GM12878 (cell line): ENCODE measurements at regions not wholly inside any gene's neighbourhood (a gene's known extent, or its start where the extent isn't known, plus 50 kb on each side); places are given as distances from the start of the nearest gene placed in this dataset.

Source experiments
- ATAC-seq: fragments of 200-7000 bp; cut with Tn5 transposase; 3 replicates; pipeline ENCODE4 v1.9.1; 2020; ENCODE audit warnings: mild to moderate bottlenecking, moderate library complexity
- BruUV-seq: library from RNA; stranded (reverse); fragments of 400-500 nt; replicated peaks from 2 replicates; lab custom pipeline; 2021; lab: Mats Ljungman, UMichigan
- CTCF ChIA-PET: fragments of 300-600 bp; sonication (Branson Sonifier 250); formaldehyde crosslinking; extraction: SDS; loops from one replicate; lab custom pipeline; 2021; ENCODE audit warnings: inconsistent platforms; lab: Yijun Ruan, JAX
- POLR2A ChIA-PET: fragments of 350-600 bp; formaldehyde crosslinking; extraction: SDS; loops from one replicate; lab custom pipeline; 2021; ENCODE audit warnings: inconsistent platforms; lab: Charles Lee
- RAD21 ChIA-PET: fragments of 300-600 bp; sonication (Branson Sonifier 250); formaldehyde crosslinking; loops from one replicate; lab custom pipeline; 2023; ENCODE audit warnings: antibody characterized with exemption; ENCODE audit not compliant: unreplicated experiment; lab: Charles Lee
- SMC1A ChIA-PET: fragments of 300-600 bp; sonication (Branson Sonifier 250); formaldehyde crosslinking; loops from one replicate; lab custom pipeline; 2023; ENCODE audit not compliant: unreplicated experiment, uncharacterized antibody; lab: Charles Lee
- DNase-seq: peaks from one replicate; pipeline ENCODE4 v3.0.0-alpha.2; 2011; ENCODE audit warnings: low read depth, low spot score
- FAIRE-seq: peaks from 3 replicates; lab custom pipeline; 2011; peaks lifted over from hg19 to GRCh38; lab: Jason Lieb, UNC
- H2AFZ ChIP-seq: 2 replicates; pipeline ENCODE4 v1.6.0; 2011; ENCODE audit warnings: low read depth, low read length, control low read depth; ENCODE audit not compliant: control insufficient read depth
- H3K27ac ChIP-seq: 2 replicates; pipeline ENCODE4 v1.5.1; 2011; ENCODE audit warnings: control low read depth; ENCODE audit not compliant: control insufficient read depth, insufficient read depth
- H3K27me3 ChIP-seq, 2 experiments: replicated peaks in 1 of 2; 2 replicates each; pipeline versions ENCODE4 v1.6.0 to v1.6.1; 2011; ENCODE audit warnings: low read length in 1 of 2; ENCODE audit not compliant: control insufficient read depth in 2 of 2, insufficient read depth in 2 of 2
- H3K36me3 ChIP-seq, 2 experiments: 2 replicates each; pipeline ENCODE4 v1.5.1; 2011; ENCODE audit warnings: low read length in 1 of 2; ENCODE audit not compliant: control insufficient read depth in 2 of 2, insufficient read depth in 2 of 2
- H3K4me1 ChIP-seq: 2 replicates; pipeline ENCODE4 v1.6.1; 2011; ENCODE audit warnings: mild to moderate bottlenecking, low read length, moderate library complexity, mixed read lengths; ENCODE audit not compliant: control insufficient read depth, insufficient read depth
- H3K4me2 ChIP-seq: 2 replicates; pipeline ENCODE4 v1.6.0; 2011; ENCODE audit warnings: control low read depth; ENCODE audit not compliant: control insufficient read depth, insufficient read depth
- H3K4me3 ChIP-seq: fragments of 200-600 bp; sonication (generic); 2 replicates; pipeline ENCODE4 v1.5.1; 2016
- H3K79me2 ChIP-seq: 2 replicates; pipeline ENCODE4 v1.6.0; 2011; ENCODE audit warnings: low read length; ENCODE audit not compliant: control insufficient read depth, insufficient read depth
- H3K9ac ChIP-seq: 2 replicates; pipeline ENCODE4 v1.8.0; 2011; ENCODE audit warnings: low read length, control low read depth, mixed read lengths; ENCODE audit not compliant: control insufficient read depth, insufficient read depth
- H3K9me3 ChIP-seq: replicated peaks from 3 replicates; pipeline ENCODE4 v1.5.1; 2011; ENCODE audit warnings: mild to moderate bottlenecking, low read length; ENCODE audit not compliant: control insufficient read depth, insufficient read depth
- H4K20me1 ChIP-seq: 2 replicates; pipeline ENCODE4 v1.6.0; 2011; ENCODE audit not compliant: control insufficient read depth, insufficient read depth
- CEBPZ ChIP-seq: fragments of 150-350 bp; IDR thresholded peaks from 2 replicates; pipeline ENCODE4 v1.6.1; 2016; ENCODE audit warnings: low read depth, low read length
- E4F1 ChIP-seq: fragments of 450-650 bp; IDR thresholded peaks from 2 replicates; pipeline ENCODE4 v1.6.1; 2018; ENCODE audit warnings: borderline replicate concordance, mild to moderate bottlenecking; ENCODE audit not compliant: partially characterized antibody
- EED ChIP-seq: sonication (generic); IDR thresholded peaks from 2 replicates; pipeline ENCODE4 v1.6.1; 2016; ENCODE audit warnings: antibody characterized with exemption, low read depth
- FOS ChIP-seq: IDR thresholded peaks from 3 replicates; pipeline ENCODE4 v1.6.1; 2011; ENCODE audit warnings: borderline replicate concordance; ENCODE audit not compliant: insufficient read length; ENCODE audit errors: extremely low read depth
- MAX ChIP-seq: IDR thresholded peaks from 2 replicates; pipeline ENCODE4 v1.6.1; 2012; ENCODE audit warnings: low read depth, low read length, improper control_type of control experiment
- PAX5 ChIP-seq: IDR thresholded peaks from 2 replicates; pipeline ENCODE4 v1.6.1; 2011; ENCODE audit warnings: low read depth, low read length, borderline replicate concordance
- SKIL ChIP-seq: fragments of 450-650 bp; IDR thresholded peaks from 2 replicates; pipeline ENCODE4 v1.6.1; 2017; ENCODE audit warnings: mild to moderate bottlenecking, low read depth, inconsistent platforms; ENCODE audit not compliant: poor library complexity, severe bottlenecking
- SMAD1 ChIP-seq: fragments of 450-650 bp; IDR thresholded peaks from 2 replicates; pipeline ENCODE4 v1.6.1; 2018; ENCODE audit warnings: mild to moderate bottlenecking, low read depth; ENCODE audit not compliant: partially characterized antibody
- SREBF2 ChIP-seq: IDR thresholded peaks from 2 replicates; pipeline ENCODE4 v1.6.1; 2012; ENCODE audit warnings: mild to moderate bottlenecking, low read length
- STAT1 ChIP-seq: fragments of 450-650 bp; conservative IDR thresholded peaks from 2 replicates; pipeline ENCODE4 v1.6.1; 2014; ENCODE audit warnings: antibody characterized with exemption, mild to moderate bottlenecking
- SUPT20H ChIP-seq: IDR thresholded peaks from 2 replicates; pipeline ENCODE4 v1.6.1; 2011; ENCODE audit warnings: low read depth, mild to moderate bottlenecking, low read length, moderate library complexity, borderline replicate concordance; ENCODE audit not compliant: control insufficient read depth
- ZBTB33 ChIP-seq: fragments of 450-650 bp; IDR thresholded peaks from 2 replicates; pipeline ENCODE4 v1.6.1; 2017; ENCODE audit warnings: mild to moderate bottlenecking
- WGBS: methylation state at CpG from one replicate; pipeline ENCODE4 v1.1.6; 2016; ENCODE audit warnings: low lambda C conversion rate; ENCODE audit not compliant: insufficient replicate concordance, insufficient coverage; ENCODE audit errors: missing lambda C conversion rate; 5-methylcytosine and 5-hydroxymethylcytosine counted together
- in situ Hi-C: fragments of 300-500 bp; cut with MboI; formaldehyde crosslinking; loops from 9 replicates; pipeline ENCODE4 v1.14.3; 2018; ENCODE audit warnings: mixed read lengths
- intact Hi-C: fragments of 100-400 bp; cut with micrococcal nuclease; formaldehyde crosslinking; loops from one replicate; pipeline ENCODE4 v1.14.2; 2022; ENCODE audit not compliant: unreplicated experiment

- ChIA-PET POLR2A (no interaction called here), RAD21 (no interaction called here), SMC1A (interaction anchor here (0.9 kb wide), 1 partner anchor 11 kb away, joined by 3 read pairs; no protein-coding TSS in a partner anchor), CTCF (no interaction called here)
- no peaks in the 10 kb centered on the region for H3K36me3 ChIP-seq
- H3K4me1 ChIP-seq: no peaks in the 10 kb centered on the region
- intact Hi-C loops: no loop called here
- in situ Hi-C loops: no loop called here
- H3K4me2 ChIP-seq: no peak overlapping the region
- H3K9me3 ChIP-seq: no peaks in the 10 kb centered on the region
- no TSS peak for BruUV-seq
- H3K27me3 ChIP-seq: no peaks in the 10 kb centered on the region
- H2AFZ ChIP-seq: no peak overlapping the region
- no peak overlapping the region for H3K27ac ChIP-seq
- H4K20me1 ChIP-seq: no peaks in the 10 kb centered on the region
- no peak for ATAC-seq
- 88% methylated on average over 1 of the region's 1 CpG for WGBS
- H3K9ac ChIP-seq: no peak overlapping the region
- DNase-seq: no peak
- no peak for FAIRE-seq
- no peaks in the 10 kb centered on the region for H3K79me2 ChIP-seq
- H3K4me3 ChIP-seq: no peak overlapping the region
- TF ChIP-seq MAX: no peak
- TF ChIP-seq ZBTB33: no peak
- no peak for TF ChIP-seq CEBPZ
- no peak for TF ChIP-seq SUPT20H
- no peak for TF ChIP-seq FOS
- TF ChIP-seq E4F1: no peak
- no peak for TF ChIP-seq SKIL
- TF ChIP-seq SMAD1: no peak
- no peak for TF ChIP-seq SREBF2
- TF ChIP-seq EED: no peak
- TF ChIP-seq PAX5: no peak
- TF ChIP-seq STAT1: no peak
These were observed 183.3 kb upstream of the PPP1R3A start for GRCh38 chr7:114102131-114102530.
